Thoracic aorta (tissue), 2 donors: ENCODE measurements at regions not wholly inside any gene's neighbourhood (a gene's known extent, or its start where the extent isn't known, plus 50 kb on each side); places are given as distances from the start of the nearest gene placed in this dataset.
"Not testable (repeated sequence)": the region's sequence is repeated elsewhere in the genome, so short reads cannot be mapped to it uniquely, and the experiment has no call there.

Source experiments
- ATAC-seq: fragments of 150-250 bp; one replicate; pipeline ENCODE4 v1.8.0; 2017; ENCODE audit warnings: low read depth; ENCODE audit not compliant: insufficient number of reproducible peaks, low FRiP score
- DNase-seq: peaks from one replicate; pipeline ENCODE4 v3.0.0-alpha.2; 2020; ENCODE audit warnings: low spot score
- H3K27ac ChIP-seq, 2 donors: fragments of 200-600 bp; sonication (generic); 1 replicate in 1 of 2; 2 replicates in 1 of 2; pipeline ENCODE4 v1.5.1; 2016; ENCODE audit warnings: mild to moderate bottlenecking in 2 of 2, moderate library complexity in 2 of 2
- H3K27me3 ChIP-seq: fragments of 200-600 bp; sonication (generic); replicated peaks from 2 replicates; pipeline ENCODE4 v1.6.0; 2016; ENCODE audit warnings: mild to moderate bottlenecking; ENCODE audit not compliant: insufficient read depth
- H3K36me3 ChIP-seq: fragments of 200-600 bp; sonication (generic); one replicate; pipeline ENCODE4 v1.5.1; 2016
- H3K4me1 ChIP-seq, 2 donors: fragments of 200-600 bp; sonication (generic); 1 replicate in 1 of 2; 2 replicates in 1 of 2; pipeline versions ENCODE4 v1.5.1 to v1.6.0; 2016; ENCODE audit warnings: low read depth in 2 of 2, mild to moderate bottlenecking in 1 of 2; ENCODE audit not compliant: control insufficient read depth in 1 of 2
- H3K4me3 ChIP-seq: fragments of 200-600 bp; sonication (generic); 2 replicates; pipeline ENCODE4 v1.5.1; 2016; ENCODE audit warnings: mild to moderate bottlenecking
- H3K9me3 ChIP-seq: fragments of 200-600 bp; sonication (generic); 2 replicates; pipeline ENCODE4 v1.5.1; 2016
- TF ChIP-seq, protein P1 (sequence below): fragments of 200-600 bp; sonication (generic); IDR thresholded peaks from one replicate; pipeline ENCODE4 v1.5.1; 2019; ENCODE audit warnings: antibody characterized with exemption

DNA sequence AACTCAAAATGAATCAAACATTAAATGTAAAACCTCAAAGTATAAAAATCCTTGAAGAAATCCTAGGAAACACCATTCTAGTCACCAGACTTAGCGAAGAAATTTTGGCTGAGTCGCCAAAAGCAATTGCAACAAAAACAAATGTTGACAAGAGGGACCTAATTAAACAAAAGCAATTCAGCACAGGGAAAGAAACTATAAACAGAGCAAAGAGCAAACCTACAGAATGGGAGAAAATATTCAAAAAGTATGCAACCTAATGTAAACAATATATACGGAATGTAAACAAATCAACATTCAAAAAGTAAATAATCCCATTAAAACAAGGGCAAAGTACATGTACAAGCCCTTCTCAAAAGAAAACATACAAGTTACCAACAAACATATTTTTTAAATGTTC, 974.7 kb downstream of the TRAM1L1 start:
- Histone ChIP-seq H3K9me3 (no peaks in the 10 kb centered on the region), H3K36me3 (no peaks in the 10 kb centered on the region), H3K4me3 (no peak overlapping the region), H3K4me1 (no peaks in the 10 kb centered on the region), H3K27ac (no peak overlapping the region), H3K27me3 (no peaks in the 10 kb centered on the region)
- DNase-seq (no peak), ATAC-seq (no peak)
- TF ChIP-seq, protein P1, sequence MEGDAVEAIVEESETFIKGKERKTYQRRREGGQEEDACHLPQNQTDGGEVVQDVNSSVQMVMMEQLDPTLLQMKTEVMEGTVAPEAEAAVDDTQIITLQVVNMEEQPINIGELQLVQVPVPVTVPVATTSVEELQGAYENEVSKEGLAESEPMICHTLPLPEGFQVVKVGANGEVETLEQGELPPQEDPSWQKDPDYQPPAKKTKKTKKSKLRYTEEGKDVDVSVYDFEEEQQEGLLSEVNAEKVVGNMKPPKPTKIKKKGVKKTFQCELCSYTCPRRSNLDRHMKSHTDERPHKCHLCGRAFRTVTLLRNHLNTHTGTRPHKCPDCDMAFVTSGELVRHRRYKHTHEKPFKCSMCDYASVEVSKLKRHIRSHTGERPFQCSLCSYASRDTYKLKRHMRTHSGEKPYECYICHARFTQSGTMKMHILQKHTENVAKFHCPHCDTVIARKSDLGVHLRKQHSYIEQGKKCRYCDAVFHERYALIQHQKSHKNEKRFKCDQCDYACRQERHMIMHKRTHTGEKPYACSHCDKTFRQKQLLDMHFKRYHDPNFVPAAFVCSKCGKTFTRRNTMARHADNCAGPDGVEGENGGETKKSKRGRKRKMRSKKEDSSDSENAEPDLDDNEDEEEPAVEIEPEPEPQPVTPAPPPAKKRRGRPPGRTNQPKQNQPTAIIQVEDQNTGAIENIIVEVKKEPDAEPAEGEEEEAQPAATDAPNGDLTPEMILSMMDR = no peak

DNA sequence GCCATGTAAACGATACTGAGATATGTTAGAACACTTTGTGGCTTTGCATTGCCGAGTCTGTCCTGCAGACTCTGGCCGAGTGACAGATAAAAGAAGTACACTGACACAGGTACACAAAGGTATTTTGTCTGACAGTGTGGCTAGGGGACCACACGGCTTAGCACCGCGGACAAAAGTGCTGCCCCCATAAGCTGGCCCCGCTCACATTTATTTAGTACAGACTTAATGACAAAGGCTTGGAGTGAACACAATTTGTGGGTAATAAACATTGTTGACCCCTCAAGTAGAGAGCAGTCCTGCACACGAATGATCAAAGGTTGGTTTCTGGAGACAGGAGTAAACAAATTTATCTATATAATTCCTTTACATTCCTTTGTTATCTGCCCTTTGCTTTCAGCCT, 976.8 kb downstream of the TRAM1L1 start:
- no peaks in the 10 kb centered on the region for H3K9me3 ChIP-seq
- TF ChIP-seq, protein P1 = no peak
- ATAC-seq = no peak

DNA sequence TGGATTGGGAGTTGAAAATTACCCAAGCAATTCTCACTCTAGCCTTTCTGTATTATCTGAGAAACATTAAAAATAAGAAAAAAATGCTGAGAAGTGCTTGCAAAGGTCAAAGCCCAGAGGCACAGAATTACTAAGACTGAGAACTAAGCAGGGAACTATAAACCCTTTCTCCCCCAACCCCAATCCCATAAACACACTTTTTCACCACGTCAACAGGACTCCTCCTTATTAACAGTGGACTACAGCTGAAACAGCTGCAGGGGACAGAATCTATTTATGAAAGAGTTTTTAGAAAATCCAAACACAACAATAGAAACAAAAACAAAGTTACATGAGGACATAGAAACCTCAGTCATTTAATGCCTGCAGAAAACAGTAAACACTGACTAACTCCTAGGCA, 984.1 kb downstream of the TRAM1L1 start:
- H3K4me1 ChIP-seq = no peaks in the 10 kb centered on the region
- H3K9me3 ChIP-seq = no peaks in the 10 kb centered on the region
- H3K27ac ChIP-seq = no peak overlapping the region
- H3K4me3 ChIP-seq = no peak overlapping the region
- DNase-seq (no peak), ATAC-seq (no peak)
- H3K36me3 ChIP-seq = no peaks in the 10 kb centered on the region
- TF ChIP-seq, protein P1 = no peak
- H3K27me3 ChIP-seq = no peaks in the 10 kb centered on the region

More for the DNA sequence above, 976.8 kb downstream of the TRAM1L1 start:
- no peaks in the 10 kb centered on the region for H3K36me3 ChIP-seq
- H3K4me1 ChIP-seq = no peaks in the 10 kb centered on the region
- H3K4me3 ChIP-seq = no peak overlapping the region
- no peak for DNase-seq
- H3K27me3 ChIP-seq = no peaks in the 10 kb centered on the region
- H3K27ac ChIP-seq = no peak overlapping the region

DNA sequence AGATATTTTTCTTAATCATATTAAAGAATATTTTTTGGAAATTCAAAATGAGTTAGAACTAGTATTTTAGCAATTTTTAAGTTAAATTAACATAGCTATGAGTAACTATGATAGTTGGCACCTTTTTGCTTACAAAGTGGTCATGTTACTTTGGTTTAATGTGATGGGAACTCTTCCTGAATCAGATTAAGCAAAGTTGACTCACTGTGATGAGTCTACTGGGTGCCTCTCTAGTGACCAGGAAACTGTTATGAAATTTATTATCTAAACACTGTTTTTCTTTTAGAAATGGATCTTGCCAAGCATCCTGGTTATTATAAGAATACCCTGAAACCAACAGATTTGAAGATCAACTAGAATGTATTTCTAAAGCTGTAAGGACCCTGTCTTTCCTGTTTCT, 985.8 kb downstream of the TRAM1L1 start:
- Histone ChIP-seq H3K27ac (no peak overlapping the region), H3K36me3 (no peaks in the 10 kb centered on the region), H3K27me3 (no peaks in the 10 kb centered on the region), H3K9me3 (no peaks in the 10 kb centered on the region), H3K4me1 (no peaks in the 10 kb centered on the region), H3K4me3 (no peak overlapping the region)
- ATAC-seq (no peak), DNase-seq (no peak)
- TF ChIP-seq, protein P1 = no peak

DNA sequence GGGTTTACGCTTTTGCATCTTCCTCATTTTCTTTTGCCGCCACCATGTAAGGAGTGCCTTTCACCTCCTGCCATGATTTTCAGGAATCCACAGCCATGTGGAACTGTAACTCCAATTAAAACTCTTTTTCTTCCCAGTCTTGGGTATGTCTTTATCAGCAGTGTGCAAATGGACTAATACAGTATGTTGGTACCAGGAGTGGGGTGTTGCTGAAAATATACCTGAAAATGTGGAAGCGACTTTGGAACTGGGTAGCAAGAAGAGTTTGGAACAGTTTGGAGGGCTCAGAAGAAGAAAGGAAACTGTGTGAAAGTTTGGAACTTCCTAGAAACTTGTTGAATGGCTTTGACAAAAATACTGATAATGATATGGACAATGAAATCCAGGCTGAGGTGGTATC, 983.9 kb upstream of the NDST4 start:
- not testable (repeated sequence) for ATAC-seq, H3K27me3 ChIP-seq, H3K9me3 ChIP-seq, H3K27ac ChIP-seq, DNase-seq, H3K4me1 ChIP-seq, H3K36me3 ChIP-seq, H3K4me3 ChIP-seq

DNA sequence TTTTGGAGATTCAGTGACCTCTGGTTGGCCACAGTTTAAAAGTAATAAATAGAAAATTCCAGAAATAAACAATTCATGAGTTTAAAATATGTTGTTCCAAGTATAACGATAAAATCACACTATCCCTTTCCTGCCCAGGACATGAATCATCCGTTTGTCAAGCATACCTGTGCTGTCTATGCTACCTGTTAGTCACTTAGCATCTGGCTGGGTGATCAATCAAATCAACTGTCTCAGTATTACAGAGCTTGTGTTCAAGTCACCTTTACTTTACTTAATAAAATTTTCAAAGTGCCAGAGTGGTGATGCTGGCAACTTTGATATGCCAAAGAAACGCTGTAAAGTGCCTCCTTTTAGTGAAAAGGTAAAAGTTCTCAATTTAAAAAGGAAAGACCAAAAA, 979.5 kb upstream of the NDST4 start:
- TF ChIP-seq, protein P1 = no peak
- no peak overlapping the region for H3K4me3 ChIP-seq
- H3K27me3 ChIP-seq = no peaks in the 10 kb centered on the region
- ATAC-seq (no peak), DNase-seq (no peak)
- H3K9me3 ChIP-seq = no peaks in the 10 kb centered on the region
- H3K27ac ChIP-seq = no peak overlapping the region
- H3K4me1 ChIP-seq = no peaks in the 10 kb centered on the region
- no peaks in the 10 kb centered on the region for H3K36me3 ChIP-seq
